Endodermal cell (in vitro differentiated cells): ENCODE measurements at regions not wholly inside any gene's neighbourhood (a gene's known extent, or its start where the extent isn't known, plus 50 kb on each side); places are given as distances from the start of the nearest gene placed in this dataset.

Source experiments
- DNase-seq: peaks from one replicate; pipeline ENCODE4 v3.0.0-alpha.2; 2017
- H3K27ac ChIP-seq: 2 replicates; pipeline ENCODE4 v1.5.1; 2013; ENCODE audit warnings: mild to moderate bottlenecking, low read depth, low read length, moderate library complexity
- H3K27me3 ChIP-seq: 2 replicates; pipeline ENCODE4 v1.6.1; 2013; ENCODE audit warnings: mild to moderate bottlenecking, low read length, moderate library complexity; ENCODE audit not compliant: insufficient read depth, control insufficient read depth, poor library complexity, severe bottlenecking
- H3K36me3 ChIP-seq: 2 replicates; pipeline ENCODE4 v1.7.0; 2013; ENCODE audit warnings: mild to moderate bottlenecking, low read length, moderate library complexity; ENCODE audit not compliant: control insufficient read depth, insufficient read depth
- H3K4me1 ChIP-seq: one replicate; pipeline ENCODE4 v1.7.0; 2013; ENCODE audit warnings: low read length; ENCODE audit not compliant: control insufficient read depth, insufficient read depth
- H3K4me3 ChIP-seq: 2 replicates; pipeline ENCODE4 v1.5.1; 2013; ENCODE audit warnings: mild to moderate bottlenecking, low read length, moderate library complexity
- H3K9ac ChIP-seq: 2 replicates; pipeline ENCODE4 v1.6.1; 2013; ENCODE audit warnings: mild to moderate bottlenecking, low read length, moderate library complexity; ENCODE audit not compliant: poor library complexity, severe bottlenecking; ENCODE audit errors: extremely low read depth
- H3K9me3 ChIP-seq: 2 replicates; pipeline ENCODE4 v1.6.1; 2013; ENCODE audit warnings: mild to moderate bottlenecking, low read length, moderate library complexity; ENCODE audit not compliant: control insufficient read depth
- H3K27ac Mint-ChIP-seq: 2 replicates; pipeline ENCODE4 v1.8.0; 2020; ENCODE audit warnings: mixed read lengths
- H3K27me3 Mint-ChIP-seq: 2 replicates; pipeline ENCODE4 v1.8.0; 2021; ENCODE audit warnings: mild to moderate bottlenecking, mixed read lengths; ENCODE audit not compliant: insufficient read depth
- H3K36me3 Mint-ChIP-seq: 2 replicates; pipeline ENCODE4 v1.8.0; 2020; ENCODE audit warnings: low read depth, mixed read lengths
- H3K4me1 Mint-ChIP-seq: 2 replicates; pipeline ENCODE4 v1.8.0; 2020; ENCODE audit warnings: mixed read lengths
- H3K4me3 Mint-ChIP-seq: 2 replicates; pipeline ENCODE4 v1.8.0; 2020; ENCODE audit warnings: mild to moderate bottlenecking, moderate library complexity, mixed read lengths
- H3K9me3 Mint-ChIP-seq: 2 replicates; pipeline ENCODE4 v1.8.0; 2020; ENCODE audit warnings: mild to moderate bottlenecking, mixed read lengths
- CTCF ChIP-seq: fragments of 200-600 bp; sonication (generic); conservative IDR thresholded peaks from 2 replicates; pipeline ENCODE4 v1.5.0; 2021; ENCODE audit warnings: antibody characterized with exemption, mild to moderate bottlenecking
- WGBS, 2 experiments: methylation state at CpG; one replicate each; pipeline versions ENCODE4 v1.1.5 to v1.1.7; 2013; ENCODE audit warnings: missing lambda C conversion rate in 2 of 2, mixed read lengths in 1 of 2; ENCODE audit not compliant: insufficient coverage in 1 of 2, insufficient read length in 1 of 2; 5-methylcytosine and 5-hydroxymethylcytosine counted together

GRCh38 chr13:73365252-73365651, 306.4 kb downstream of the KLF5 start:
- H3K9me3 Mint-ChIP-seq: no peaks in the 10 kb centered on the region
- Histone ChIP-seq H3K9me3 (no peaks in the 10 kb centered on the region), H3K9ac (no peak overlapping the region), H3K27me3 (no peaks in the 10 kb centered on the region), H3K27ac (no peak overlapping the region), H3K36me3 (no peaks in the 10 kb centered on the region), H3K4me1 (no peaks in the 10 kb centered on the region), H3K4me3 (no peak overlapping the region)
- H3K27me3 Mint-ChIP-seq: no peaks in the 10 kb centered on the region
- TF ChIP-seq CTCF: no peak
- peaks cover 3% of the 10 kb centered on the region for H3K4me1 Mint-ChIP-seq
- H3K4me3 Mint-ChIP-seq: no peak overlapping the region
- H3K27ac Mint-ChIP-seq: no peak overlapping the region
- H3K36me3 Mint-ChIP-seq: no peaks in the 10 kb centered on the region
- no peak for DNase-seq
- WGBS, 2 experiments: 90 to 94% methylated on average over 2 to 3 of the region's 3 CpGs

- Histone ChIP-seq H3K27me3 (no peaks in the 10 kb centered on the region), H3K27ac (no peak overlapping the region), H3K9ac (no peak overlapping the region), H3K36me3 (no peaks in the 10 kb centered on the region), H3K9me3 (no peaks in the 10 kb centered on the region), H3K4me1 (no peaks in the 10 kb centered on the region), H3K4me3 (no peak overlapping the region)
- peaks cover 3% of the 10 kb centered on the region for H3K4me1 Mint-ChIP-seq
- no peaks in the 10 kb centered on the region for H3K9me3 Mint-ChIP-seq
- no peaks in the 10 kb centered on the region for H3K36me3 Mint-ChIP-seq
- no peak overlapping the region for H3K4me3 Mint-ChIP-seq
- TF ChIP-seq CTCF: no peak
- DNase-seq: no peak
- H3K27ac Mint-ChIP-seq: no peak overlapping the region
- H3K27me3 Mint-ChIP-seq: no peaks in the 10 kb centered on the region
- 79 to 80% methylated on average over 1 to 3 of the region's 3 CpGs for WGBS, 2 experiments
Observed at GRCh38 chr13:73364736-73365135, 305.9 kb downstream of the KLF5 start.

GRCh38 chr13:73358606-73359095, 299.8 kb downstream of the KLF5 start:
- H3K4me3 ChIP-seq: no peak overlapping the region
- Mint-ChIP-seq H3K9me3 (no peaks in the 10 kb centered on the region), H3K27ac (no peak overlapping the region), H3K4me3 (no peak overlapping the region), H3K4me1 (no peaks in the 10 kb centered on the region), H3K36me3 (no peaks in the 10 kb centered on the region), H3K27me3 (no peaks in the 10 kb centered on the region)
- no peak overlapping the region for H3K9ac ChIP-seq
- no peaks in the 10 kb centered on the region for H3K36me3 ChIP-seq
- TF ChIP-seq CTCF: no peak
- no peak overlapping the region for H3K27ac ChIP-seq
- no peaks in the 10 kb centered on the region for H3K9me3 ChIP-seq
- no peak for DNase-seq
- no peaks in the 10 kb centered on the region for H3K4me1 ChIP-seq
- H3K27me3 ChIP-seq: no peaks in the 10 kb centered on the region
